ENCODE measurements at regions not wholly inside any gene's neighbourhood (a gene's known extent, or its start where the extent isn't known, plus 50 kb on each side); places are given as distances from the start of the nearest gene placed in this dataset.
"Not testable (repeated sequence)": the region's sequence is repeated elsewhere in the genome, so short reads cannot be mapped to it uniquely, and the experiment has no call there.

DNA sequence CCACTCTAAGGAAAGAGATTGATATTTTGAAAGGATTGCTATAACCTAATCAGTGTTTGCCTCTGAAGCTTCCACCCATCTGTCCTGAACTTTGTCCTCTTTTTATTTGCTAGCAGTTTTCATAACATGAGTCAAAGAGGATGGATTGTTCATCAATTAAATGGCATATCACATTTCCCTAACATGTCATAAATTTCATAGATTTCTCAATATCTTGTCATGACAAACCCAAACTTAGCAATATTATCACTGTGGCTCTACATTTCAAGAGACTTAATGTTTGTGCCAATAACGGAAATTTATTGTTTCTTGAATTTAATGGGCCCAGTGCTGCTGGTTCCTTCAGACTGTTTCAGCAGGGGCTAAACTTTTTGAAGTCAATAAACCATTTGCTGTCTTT is 330.3 kb downstream of the CAAP1 start:
- no peak for DNase-seq

DNA sequence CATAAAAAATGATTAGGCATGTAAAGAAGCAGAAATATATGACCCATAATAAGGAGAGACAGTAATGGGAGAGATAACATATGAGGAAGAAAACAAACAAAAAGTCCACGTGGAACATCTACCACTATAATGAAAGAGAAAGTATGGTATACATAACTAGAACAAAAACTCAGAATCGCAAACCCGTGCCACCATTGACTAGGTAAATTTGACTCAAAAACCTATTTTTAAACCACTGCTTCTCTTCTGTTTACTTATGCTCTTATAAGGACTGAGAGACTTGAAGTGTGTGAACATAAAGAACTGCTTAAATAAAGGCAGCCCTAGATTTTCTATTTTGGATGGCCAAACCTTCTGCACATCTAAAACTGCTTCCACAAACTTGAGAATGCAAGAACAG is 330.7 kb downstream of the CAAP1 start:
- no peak for DNase-seq

DNA sequence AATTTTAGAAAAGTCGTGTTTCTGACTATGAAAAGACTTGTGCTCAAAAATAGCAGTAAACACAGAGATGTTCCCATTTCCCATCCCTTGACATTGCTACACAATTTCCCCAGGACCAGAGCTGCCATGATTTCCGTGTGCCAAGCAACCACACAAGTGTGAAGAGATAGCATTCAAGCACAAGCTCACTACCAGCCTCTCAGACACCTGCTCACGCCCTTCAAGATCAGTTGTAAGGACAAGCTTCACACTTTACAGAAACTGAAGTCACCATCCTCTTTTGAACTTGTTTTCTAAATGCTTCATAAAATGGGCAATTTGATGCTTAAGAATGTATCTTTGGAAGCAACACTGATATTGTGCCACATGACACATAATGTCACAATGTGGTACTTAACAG is 333.1 kb downstream of the CAAP1 start:
- no peak for DNase-seq

DNA sequence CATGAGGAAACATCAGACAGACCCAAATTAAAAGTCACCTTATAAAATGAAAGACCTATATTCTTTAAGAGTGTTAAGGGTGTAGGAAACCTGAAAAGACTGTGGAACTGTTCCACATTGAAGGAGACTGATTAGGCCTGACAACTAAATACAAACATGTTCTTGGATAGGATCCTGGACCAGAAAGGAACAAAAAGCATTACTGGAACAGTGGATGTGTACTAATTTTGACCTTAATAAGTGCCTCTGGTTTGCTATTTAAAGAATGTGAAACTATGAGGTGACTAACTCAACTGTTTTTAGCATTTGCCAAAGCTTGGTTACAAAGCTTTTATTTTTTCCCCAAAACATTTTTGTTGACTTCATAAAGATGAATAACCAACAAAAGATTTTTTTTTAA is 340.6 kb downstream of the CAAP1 start:
- DNase-seq = no peak

DNA sequence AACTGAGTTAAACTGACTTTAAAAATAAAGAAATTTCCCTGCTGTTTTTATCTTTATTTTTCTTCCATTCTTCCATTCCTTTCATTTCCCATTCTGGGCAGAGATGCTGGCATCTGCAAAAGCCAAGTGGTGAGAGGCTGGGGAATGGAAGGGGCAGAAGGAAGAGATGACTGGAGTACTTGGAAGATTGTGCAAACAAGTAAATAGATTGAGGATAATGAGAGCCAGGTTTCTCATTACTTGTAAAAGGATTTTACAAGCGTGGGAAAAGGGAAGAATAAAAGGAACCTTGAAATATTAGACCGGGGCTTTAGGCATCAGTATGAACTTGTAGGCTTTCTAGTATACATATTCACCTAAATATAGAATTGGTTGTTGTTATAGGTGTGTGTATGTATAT is 341.2 kb downstream of the CAAP1 start:
- no peak for DNase-seq

DNA sequence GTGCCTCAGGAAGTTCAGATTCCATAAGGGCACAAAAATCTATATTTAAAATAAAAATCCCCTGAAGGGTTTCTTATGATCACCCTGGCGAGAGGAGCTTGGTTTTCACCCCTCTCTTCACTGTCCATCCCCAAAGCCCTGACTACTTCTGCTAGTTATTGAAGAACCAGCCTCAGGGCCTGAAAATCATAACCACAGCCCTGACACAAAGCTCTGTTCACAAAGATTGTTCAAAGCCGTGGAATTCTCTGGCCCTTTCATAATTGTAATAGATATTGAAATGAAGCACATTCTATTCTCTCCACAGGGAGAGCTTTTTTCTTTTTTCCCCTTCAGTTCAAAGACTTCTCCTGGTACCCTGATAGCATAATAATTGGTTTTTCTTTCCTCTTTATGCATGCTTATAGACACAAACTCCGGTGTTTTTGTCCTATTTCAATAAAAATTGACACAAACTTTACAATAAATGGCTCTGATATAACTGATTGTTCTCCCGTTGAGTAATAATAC is 343.8 kb downstream of the CAAP1 start:
- DNase-seq = no peak

DNA sequence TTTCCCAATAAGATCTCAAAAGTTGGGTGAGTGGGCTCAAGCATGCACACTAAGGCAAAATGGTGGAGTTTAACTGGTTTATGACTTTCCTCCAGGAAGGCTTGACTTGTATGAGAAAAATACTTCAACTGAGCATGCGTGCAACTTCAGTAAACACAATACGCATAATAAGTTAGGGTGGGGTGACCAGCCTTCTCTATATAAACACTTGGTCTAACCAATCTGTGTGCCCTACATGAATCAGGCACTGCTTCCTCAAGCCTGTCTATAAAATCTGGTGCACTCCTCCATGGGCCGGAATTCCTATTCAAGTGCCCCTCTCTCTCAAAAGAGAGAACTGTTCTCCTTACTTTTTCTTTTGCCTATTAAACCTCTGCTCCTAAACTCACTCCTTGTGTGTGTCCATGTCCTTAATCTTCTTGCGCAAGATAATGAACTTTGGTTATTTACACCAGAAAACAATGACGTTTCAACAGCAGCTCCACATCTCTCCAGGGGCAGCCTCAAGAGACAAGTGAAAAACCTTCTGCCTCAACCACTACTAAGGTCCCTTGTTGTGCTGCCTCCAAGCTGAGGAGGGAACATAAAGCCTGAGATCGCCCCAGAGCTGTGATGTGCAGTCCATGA is 352.6 kb downstream of the CAAP1 start:
- DNase-seq = no peak

DNA sequence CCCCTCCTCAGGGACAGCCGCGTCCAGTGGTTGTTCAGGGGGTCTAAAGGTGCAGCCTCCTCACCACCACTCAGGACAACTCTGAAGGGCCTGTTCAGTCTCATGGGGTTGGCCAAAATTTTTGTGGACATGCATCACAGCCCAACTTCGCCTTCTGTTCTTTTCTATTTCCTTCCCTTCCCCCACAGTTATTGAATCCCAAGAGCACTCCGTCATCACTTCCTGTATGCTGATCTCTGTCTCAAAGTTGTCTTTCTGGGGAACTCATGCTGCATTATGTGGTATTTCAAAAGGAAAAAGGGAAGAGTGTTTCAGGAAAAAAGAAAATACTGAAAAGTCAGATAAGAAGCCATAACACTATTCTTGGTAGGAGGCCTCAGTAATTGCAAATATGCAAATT is 355.4 kb downstream of the CAAP1 start:
- DNase-seq = no peak

DNA sequence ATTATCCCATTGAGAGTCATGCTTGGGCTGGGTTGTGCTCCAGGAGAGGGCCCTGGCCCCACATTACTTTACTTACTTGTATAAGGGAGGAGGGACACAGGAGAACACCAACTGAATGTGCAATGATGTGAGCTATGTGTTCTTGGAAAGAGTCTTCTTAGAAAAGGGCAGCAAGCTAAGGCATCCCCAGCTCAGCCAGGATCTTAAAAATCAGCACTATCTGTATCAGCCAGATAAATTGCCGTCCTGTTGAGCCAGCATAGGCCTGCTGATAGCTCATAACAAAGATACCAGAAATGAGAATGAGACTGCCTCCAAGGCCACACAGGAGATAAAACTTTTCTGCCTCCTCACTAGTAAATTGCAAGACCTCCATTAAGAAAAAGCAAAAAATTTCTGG is 357.5 kb downstream of the CAAP1 start:
- no peak for DNase-seq

DNA sequence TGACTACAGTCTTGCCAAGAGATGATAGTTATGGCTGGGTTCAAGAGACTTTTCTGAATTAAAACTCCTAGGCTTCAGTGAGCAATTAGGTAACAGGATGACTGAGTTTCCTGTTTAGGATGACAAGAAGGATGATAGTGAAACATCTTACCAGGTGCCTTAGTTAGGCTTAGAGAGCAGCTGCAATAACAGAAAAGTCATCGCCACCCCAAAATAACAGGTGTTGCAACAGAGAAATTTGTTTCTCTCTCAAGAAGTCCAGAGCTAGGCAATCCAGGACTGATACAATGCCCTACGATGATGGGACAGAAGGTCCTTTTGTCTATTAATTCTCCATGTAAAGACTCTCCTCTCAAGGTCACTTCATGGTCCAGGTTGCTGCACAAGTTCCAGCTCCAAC is 361.8 kb downstream of the CAAP1 start:
- no peak for DNase-seq

DNA sequence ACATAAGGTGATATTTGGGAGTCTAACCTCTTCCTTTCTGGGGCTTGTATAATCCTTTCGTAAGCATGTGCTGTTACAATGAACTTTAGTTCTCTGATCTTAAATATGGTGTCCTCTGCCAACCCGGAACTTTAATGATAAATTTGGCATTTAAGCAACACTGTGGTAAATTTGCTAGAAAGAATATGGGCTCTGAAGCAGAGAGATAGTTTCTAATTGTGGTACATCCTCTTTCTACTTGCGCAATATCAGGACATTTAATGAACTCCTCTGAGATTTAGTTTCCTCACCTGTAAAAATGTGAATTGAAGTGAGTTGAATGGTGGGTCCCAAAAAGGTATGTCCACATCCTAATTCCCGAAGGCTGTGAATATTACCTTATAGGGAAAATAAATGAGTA is 364.7 kb downstream of the CAAP1 start:
- DNase-seq = no peak

DNA sequence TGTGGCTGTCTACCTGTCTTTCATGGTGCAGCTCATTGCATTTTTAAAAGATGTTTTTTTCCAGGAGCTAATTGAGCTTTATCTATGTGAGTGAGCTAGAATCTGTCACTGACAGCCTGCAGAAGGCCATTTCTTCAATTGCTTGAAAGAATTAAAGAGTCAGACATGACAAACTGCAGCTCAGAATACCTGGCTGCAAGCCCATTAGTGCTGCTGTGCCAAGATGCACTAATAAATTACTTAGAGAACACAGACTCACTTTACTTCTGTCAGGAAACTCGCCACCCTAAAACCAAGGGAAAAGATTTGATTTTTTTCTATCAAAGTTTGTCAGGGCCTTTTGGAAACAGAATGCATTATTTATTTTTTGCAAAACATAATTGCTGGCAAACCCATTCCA is 368.3 kb downstream of the CAAP1 start:
- DNase-seq = no peak

DNA sequence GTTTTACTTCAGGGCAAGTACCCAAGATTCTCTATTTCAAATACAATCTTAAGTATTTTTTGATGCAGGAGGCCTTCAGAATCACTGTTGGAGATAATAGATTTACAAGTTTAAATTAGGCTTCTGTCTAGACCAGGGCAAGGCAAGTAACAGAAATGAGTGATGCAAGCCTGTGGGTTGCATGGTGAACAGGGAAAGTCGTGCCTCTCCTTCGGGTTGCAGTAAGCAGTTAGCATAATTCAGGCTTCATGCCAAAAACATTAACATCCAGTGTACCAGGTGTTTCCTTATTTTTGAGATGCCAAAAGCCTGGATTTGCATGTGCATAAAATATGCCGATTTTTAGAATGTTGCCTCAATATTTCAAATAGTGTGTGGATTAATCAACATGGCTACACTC is 369.0 kb downstream of the CAAP1 start:
- DNase-seq = no peak

DNA sequence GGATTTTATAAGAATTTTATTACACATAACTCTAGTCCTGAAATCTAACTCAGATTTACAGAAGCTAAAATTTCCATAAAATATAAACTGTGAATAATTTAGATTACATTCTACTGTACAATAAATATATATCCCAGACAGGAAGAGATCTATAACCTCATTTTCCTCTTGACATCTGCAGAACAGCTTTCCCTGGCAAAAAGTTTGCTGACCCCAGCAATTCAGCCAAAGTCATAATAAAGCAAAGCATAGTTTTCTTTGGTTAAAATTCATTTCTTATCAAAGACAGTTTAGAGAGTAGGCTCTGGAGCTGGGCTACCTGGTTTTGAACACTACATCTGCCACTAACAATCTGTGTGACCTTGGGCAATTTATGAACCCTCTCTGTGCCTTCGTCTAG is 372.5 kb downstream of the CAAP1 start:
- DNase-seq = no peak

DNA sequence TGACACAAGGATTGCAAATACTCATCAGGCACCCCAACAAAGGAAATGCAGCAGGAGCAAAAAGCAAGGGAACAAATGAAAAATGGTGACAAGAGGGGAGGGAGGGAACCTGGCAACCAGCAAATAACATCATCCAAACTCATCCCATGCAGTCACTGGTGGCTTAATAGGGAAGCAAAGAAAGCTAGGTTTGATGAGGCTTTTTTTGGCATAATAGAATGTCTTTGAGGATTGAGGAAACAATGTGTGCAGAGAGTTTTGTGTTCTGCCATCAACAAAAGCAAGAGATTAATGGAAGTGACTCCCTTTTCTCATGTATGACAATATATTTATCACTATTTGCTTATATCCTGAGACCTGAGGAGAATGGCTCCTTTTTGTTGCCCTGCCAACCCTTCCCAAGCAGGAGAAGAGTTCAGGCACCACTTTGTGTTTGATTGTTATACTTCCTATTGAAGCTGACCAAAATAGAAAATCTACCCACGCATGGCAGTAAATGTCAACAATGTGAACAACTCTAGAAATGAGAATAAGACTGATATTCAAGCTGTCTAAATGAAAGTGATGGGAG is 375.7 kb downstream of the CAAP1 start:
- no peak for DNase-seq

DNA sequence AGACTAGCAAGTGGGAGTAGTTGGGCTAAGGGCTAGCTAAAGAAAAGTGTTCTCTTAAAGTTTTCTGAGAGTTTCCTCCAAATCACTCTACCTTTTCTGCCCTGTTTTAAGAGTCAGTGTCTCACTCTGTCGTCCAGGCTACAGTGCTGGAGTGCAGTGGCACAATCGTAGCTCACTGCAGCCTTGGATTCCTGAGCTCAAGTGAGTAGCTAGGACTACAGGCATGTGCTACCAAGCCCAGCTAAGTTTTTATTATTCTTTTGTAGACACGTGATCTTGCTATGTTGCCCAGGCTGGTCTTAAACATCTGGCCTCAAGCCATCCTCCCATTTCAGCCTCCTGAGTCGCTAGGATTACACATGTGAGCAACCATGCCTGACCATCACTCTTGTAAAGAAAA is 378.9 kb downstream of the CAAP1 start:
- DNase-seq = no peak

DNA sequence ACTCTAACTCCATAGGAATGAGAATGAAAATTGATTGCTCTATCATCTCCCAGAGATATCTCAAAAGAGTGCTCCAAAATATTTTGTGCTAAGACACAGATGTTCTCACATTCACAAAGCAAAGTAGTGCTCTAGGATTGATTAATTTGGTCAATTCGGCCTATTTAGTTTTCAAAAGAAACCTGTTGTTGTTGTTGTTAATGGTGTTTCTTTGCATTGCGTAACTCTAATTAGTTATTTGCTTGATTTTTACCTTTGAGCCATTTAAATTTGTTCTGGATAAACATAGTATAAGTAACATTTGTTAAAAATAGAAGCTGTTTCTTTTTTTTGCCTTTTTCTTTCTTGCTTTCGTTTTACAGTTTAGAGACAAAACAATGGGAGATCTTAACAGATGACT is 382.5 kb downstream of the CAAP1 start:
- no peak for DNase-seq

DNA sequence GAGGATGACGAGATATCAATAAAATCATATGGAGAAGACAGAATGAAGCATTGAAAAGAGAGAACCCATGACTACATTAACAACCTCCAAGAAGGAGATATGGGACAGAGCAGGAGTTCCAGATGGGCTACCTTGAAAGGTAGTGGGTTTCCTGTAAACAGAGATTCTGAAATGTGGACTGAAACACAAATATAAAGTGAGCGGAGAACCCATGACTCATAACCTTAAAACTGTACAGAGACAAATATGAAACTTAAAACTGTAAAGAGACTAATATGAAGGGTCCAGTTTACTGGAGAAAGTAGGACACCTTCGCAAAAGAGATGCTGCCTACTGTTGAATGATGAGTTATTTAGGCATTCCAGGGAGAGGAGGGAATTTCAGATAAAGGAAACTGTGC is 383.7 kb downstream of the CAAP1 start:
- no peak for DNase-seq

DNA sequence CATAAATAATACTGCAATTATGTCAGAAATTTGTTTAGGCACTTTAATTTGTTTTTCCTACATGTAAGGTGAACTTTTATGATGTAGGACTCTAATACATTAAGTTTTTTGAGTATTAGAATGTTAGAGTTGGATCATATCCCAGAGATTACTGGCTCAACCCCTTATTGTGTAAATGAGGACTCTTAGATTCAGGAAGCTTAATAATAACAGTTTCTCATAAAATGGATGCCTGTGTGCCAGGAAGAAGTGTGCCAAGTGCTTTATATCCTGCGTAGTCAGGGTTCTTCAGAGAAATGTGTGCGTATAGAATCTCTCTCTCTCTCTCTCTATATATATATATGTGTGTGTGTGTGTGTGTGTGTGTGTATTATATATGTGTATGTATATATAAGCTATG is 388.5 kb downstream of the CAAP1 start:
- no peak for DNase-seq

DNA sequence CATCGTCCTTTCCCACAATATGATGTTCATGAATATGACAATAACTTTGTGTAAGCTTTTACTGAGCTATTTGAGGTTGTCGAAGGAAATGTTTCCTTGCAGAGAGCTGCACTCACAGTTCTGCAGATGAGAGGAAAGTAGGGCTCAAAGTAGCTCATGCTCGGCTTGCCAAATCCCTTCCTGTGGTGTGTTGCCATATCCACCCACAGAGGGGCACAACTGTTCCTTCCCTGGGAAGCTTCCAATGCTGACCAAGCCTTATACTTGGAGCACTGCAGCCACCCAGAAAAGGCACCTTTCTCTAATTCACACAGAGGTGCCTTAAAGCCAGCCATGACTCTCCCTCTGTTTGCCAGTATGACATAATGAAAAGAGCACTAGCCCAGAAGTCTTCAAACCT is 390.3 kb downstream of the CAAP1 start:
- no peak for DNase-seq

DNA sequence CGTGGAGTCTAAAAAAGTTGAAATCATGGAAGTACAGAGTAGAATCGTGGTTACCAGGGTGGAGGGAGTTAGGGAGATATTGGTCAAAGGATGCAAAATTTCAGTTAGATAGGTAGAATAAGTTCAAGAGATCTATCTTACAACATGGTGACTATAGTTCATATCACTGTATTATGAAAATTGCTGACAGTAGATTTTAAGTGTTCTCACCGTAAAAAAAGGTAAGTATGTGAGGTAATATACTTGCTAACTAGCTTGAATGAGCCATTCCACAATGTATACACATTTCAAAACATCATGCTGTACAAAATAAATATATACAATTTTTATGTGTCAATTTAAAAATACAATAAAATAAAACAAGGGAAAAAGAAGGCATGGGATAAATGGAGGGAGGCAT is 392.1 kb downstream of the CAAP1 start:
- DNase-seq = no peak

DNA sequence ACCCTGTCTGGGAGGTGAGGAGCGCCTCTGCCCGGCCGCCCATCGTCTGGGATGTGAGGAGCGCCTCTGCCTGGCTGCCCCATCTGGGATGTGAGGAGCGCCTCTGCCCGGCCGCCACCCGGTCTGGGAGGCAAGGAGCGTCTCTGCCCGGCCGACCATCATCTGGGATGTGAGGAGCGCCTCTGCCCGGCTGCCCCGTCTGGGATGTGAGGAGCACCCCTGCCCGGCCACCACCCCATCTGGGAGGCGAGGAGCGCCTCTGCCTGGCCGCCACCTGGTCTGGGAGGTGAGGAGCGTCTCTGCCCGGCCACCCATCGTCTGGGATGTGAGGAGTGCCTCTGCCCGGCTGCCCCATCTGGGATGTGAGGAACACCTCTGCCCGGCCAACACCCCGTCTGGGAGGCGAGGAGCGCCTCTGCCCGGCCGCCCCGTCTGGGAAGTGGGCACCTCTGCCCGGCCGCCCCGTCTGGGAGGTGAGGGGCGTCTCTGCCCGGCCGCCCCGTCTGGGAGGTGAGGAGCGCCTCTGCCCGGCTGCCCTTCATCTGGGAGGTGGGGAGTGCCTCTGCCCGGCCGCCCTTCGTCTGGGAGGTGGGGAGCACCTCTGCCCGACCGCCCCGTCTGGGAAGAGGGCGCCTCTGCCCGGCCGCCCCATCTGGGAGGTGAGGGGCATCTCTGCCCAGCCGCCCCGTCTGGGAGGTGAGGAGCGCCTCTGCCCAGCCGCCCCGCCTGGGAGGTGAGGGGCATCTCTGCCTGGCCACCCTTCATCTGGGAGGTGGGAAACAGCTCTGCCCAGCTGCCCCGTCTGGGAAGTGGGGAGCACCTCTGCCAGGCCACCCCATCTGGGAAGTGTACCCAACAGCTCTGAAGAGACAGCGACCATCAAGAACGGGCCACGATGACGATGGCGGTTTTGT is 399.7 kb downstream of the CAAP1 start:
- DNase-seq = not testable (repeated sequence)

DNA sequence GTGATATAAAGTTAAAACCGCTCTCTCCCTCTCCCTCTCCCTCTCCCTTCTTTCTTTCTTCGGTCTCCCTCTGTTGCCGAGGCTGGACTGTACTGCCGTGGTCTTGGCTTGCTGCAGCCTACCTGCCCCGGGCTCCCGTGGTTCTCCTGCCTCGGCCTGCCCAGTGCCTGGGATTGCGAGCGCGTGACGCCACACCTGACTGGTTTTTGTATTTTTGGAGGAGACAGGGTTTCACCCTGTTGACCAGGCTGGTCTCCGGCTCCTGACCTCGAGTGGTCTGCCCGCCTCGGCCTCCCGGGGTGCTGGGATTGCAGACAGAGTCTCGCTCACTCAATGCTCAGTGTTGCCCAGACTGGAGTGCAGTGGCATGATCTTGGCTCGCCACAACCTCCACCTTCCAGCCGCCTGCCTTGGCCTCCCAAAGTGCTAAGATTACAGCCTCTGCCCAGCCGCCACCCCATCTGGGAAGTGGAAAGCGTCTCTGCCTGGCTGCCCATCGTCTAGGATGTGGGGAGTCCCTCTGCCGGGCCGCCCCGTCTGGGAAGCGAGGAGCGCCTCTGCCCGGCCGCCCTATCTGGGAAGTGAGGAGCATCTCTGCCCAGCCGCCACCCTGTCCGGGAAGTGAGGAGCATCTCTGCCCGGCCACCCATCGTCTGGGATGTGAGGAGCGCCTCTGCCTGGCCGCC is 400.5 kb downstream of the CAAP1 start:
- not testable (repeated sequence) for DNase-seq

DNA sequence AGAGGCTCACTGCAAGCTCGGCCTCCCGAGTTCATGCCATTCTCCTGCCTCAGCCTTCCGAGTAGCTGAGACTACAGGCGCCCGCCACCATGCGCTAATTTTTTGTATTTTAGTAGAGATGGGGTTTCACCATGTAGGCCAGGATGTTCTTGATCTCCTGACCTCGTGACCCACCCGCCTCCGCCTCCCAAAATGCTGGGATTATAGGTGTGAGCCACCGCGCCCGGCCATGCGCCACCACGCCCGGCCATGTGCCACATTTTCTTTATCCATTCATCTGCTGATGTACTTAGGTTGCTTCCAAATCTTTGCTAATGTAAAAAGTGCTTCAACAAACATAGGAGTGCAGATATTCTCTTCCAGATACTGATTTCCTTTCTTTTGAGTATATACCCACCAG is 408.6 kb downstream of the CAAP1 start:
- DNase-seq = no peak

Measured in NCI-H345 (cell line).